WTC11 (cell line): ENCODE measurements at regions not wholly inside any gene's neighbourhood (a gene's known extent, or its start where the extent isn't known, plus 50 kb on each side); places are given as distances from the start of the nearest gene placed in this dataset.

Experiments
- ATF1 ChIP-seq: sonication (generic); formaldehyde crosslinking; IDR thresholded peaks from 2 replicates; pipeline ENCODE4 v1.8.1; 2023; ENCODE audit warnings: mild to moderate bottlenecking, moderate library complexity, missing genetic modification reagents
- ATF3 ChIP-seq: sonication (generic); formaldehyde crosslinking; conservative IDR thresholded peaks from 2 replicates; pipeline ENCODE4 v1.8.1; 2022; ENCODE audit warnings: mild to moderate bottlenecking, missing genetic modification reagents
- CREM ChIP-seq: sonication (generic); formaldehyde crosslinking; IDR thresholded peaks from 2 replicates; pipeline ENCODE4 v1.8.1; 2022; ENCODE audit warnings: mild to moderate bottlenecking, missing genetic modification reagents, moderate library complexity
- CTCF ChIP-seq: fragments of 200-600 bp; IDR thresholded peaks from 2 replicates; pipeline ENCODE4 v1.8.0; 2022; ENCODE audit warnings: antibody characterized with exemption
- JUN ChIP-seq: sonication (generic); formaldehyde crosslinking; IDR thresholded peaks from 2 replicates; pipeline ENCODE4 v1.8.0; 2023; ENCODE audit warnings: mild to moderate bottlenecking, missing genetic modification reagents
- NR3C1 ChIP-seq: sonication (generic); formaldehyde crosslinking; conservative IDR thresholded peaks from 2 replicates; pipeline ENCODE4 v1.8.1; 2023; ENCODE audit warnings: low read depth, mild to moderate bottlenecking, missing genetic modification reagents
- SMAD3 ChIP-seq: sonication (generic); formaldehyde crosslinking; IDR thresholded peaks from 2 replicates; pipeline ENCODE4 v1.8.0; 2022; ENCODE audit warnings: missing genetic modification reagents, mild to moderate bottlenecking, borderline replicate concordance
- SMAD4 ChIP-seq: sonication (generic); formaldehyde crosslinking; IDR thresholded peaks from 2 replicates; pipeline ENCODE4 v1.8.0; 2022; ENCODE audit warnings: mild to moderate bottlenecking, missing genetic modification reagents

GRCh38 chr5:74266836-74267235 is 373.7 kb downstream of the ENC1 start:
- TF ChIP-seq SMAD4, result no peak
- no peak for TF ChIP-seq NR3C1 (CRISPR knock-in tag)
- no peak for TF ChIP-seq CTCF
- TF ChIP-seq SMAD3 (CRISPR knock-in tag), result no peak
- TF ChIP-seq ATF3 (CRISPR knock-in tag), result no peak
- no peak for TF ChIP-seq JUN
- no peak for TF ChIP-seq ATF1 (CRISPR knock-in tag)
- TF ChIP-seq CREM (CRISPR knock-in tag), result no peak
